HG02884 (cell line): ENCODE measurements at regions not wholly inside any gene's neighbourhood (a gene's known extent, or its start where the extent isn't known, plus 50 kb on each side); places are given as distances from the start of the nearest gene placed in this dataset.
"Not testable (repeated sequence)": the region's sequence is repeated elsewhere in the genome, so short reads cannot be mapped to it uniquely, and the experiment has no call there.

Source experiments
- ATAC-seq: cut with Tn5 transposase; IDR thresholded peaks from one replicate; pipeline ENCODE4 v1.9.1; 2021; ENCODE audit warnings: mild to moderate bottlenecking, moderate library complexity; ENCODE audit not compliant: unreplicated experiment

DNA sequence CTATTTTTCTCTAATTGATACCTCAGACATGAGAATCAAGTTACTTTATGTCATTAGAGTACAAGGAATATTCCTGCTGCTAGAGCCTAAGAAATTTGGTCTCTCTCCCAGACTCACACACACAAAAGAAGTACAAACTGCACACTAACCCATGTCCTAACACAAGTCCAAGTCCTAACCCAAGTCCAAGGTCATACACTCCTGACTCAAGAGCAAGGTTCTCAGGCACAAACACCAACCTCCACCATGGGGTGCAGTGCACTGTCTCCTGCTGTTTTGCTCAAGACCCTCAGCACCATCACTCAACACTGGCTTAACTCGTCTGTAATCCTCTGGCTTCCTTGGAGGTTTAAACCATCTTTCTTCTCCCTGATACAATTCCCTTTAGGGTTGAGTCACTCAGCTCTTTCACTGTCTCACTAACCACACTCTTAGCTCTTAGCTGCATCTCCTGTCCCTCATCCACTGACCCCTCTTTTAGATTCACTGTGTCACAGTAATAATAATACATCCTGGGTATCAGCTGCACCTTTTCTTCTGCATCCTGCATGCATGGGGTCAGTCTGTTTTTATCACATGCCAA lies 129.8 kb downstream of the BCL2L11 start:
- ATAC-seq, result no peak

DNA sequence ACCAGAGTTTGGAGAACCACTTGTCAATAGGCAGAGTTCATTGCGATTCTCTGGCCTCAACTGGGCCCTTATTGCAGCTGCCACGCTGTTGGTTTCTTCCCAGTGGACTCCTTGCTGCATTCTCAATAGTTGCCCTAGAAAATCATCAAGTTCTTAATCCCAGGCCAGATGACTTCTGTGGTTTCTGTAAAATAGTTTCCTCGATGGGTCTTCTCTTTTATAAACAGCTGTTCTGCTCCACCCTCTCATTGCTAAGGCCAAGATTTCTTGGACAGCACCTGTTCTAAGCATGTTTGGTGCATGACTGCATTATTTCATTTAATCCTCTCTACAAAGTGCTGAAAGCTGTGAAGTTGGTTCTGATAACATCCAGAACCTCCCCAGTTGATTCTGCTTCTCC lies 131.0 kb downstream of the BCL2L11 start:
- ATAC-seq, result no peak

DNA sequence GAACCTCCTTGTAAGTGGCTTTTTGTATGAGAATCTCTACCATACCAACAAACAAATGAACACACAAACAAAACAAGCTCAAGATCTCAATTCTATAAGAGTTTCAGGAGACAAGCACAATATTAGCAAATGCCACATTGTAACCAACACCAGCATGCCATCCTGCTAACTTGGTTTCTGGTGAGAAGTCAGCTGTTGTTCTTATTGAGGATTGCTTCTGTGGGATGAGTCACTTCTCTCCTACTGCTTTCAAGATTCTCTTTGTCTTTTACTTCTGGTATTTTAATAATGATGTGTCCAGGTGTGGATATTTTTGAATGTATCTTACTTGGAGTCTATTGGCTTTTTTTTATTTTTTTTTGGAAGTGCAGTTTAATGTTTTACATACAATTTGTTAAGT lies 131.7 kb downstream of the BCL2L11 start:
- no peak for ATAC-seq

DNA sequence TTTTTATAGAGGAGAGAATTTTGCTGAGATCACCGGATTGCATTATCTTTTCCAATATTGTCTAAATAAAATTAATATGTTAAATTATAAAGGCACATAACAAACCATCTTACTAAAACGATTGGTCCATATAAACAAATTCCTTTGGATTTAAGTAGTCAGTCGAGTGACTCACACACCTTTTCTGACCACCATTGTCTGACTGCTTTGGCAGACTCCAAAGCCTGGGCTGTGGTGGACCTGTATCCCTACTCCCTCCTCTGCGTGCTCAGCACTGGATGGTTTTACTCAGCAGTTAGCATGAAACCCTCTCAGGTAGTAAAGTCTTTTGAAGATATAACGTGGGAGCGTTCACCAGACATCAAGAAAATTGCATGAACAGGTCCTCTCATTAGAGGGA lies 134.2 kb downstream of the BCL2L11 start:
- not testable (repeated sequence) for ATAC-seq

DNA sequence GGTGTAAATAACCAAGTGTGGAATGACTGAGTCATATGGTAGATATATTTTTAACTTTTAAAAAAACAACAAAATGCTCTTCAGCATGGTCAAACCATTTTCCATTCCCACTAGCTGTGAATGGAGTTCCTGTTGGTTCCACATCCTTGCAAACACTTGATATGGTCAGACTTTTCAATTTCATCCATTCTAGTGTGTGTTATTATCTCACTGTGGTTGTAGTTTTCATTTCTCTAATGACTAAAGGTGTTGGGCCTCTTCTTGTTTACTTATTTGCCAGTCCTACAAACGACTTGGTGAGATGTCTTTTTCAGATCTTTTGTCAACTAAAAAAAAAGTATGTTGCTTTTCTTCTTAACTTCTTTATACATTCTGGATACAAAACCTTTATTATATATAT lies 135.9 kb downstream of the BCL2L11 start:
- not testable (repeated sequence) for ATAC-seq

DNA sequence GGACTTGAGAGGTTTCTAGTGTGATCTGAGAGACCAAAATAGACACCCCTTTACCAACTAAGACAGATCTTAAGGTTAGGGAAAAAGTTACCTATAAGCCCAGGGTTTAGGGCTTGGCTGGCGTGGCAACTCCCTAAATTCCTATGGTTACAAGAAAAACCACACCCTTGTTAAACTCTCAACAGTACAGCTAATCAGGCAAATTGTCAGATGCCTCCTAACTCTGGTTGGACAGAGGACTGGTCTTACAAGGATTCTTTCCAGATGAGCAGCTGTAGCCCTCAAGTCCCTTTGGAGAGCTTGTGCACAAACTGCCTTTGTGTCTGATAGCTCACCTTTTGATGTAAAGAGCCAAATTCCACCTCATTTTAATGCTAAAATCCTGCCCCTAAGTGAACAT lies 136.9 kb downstream of the BCL2L11 start:
- ATAC-seq, result not testable (repeated sequence)

DNA sequence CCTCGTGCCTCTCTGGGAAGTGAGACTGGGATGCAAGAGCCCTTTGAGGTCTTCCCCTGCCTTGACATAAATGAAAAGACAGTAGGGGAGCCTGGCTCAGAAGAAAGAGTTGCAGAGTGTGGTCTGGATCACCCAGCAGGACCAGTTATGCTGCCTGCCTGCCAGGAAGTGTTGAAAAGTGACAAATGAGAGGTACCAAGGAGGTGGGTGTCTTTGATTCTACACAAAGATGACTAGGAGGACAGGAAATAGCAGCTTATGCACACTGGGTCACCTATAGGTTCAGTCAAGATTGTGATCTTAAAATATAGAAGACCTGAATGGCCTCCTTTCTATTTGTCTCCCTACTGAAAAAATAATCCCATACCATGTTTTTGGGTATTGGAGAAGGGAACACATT lies 137.6 kb downstream of the BCL2L11 start:
- ATAC-seq, result not testable (repeated sequence)

DNA sequence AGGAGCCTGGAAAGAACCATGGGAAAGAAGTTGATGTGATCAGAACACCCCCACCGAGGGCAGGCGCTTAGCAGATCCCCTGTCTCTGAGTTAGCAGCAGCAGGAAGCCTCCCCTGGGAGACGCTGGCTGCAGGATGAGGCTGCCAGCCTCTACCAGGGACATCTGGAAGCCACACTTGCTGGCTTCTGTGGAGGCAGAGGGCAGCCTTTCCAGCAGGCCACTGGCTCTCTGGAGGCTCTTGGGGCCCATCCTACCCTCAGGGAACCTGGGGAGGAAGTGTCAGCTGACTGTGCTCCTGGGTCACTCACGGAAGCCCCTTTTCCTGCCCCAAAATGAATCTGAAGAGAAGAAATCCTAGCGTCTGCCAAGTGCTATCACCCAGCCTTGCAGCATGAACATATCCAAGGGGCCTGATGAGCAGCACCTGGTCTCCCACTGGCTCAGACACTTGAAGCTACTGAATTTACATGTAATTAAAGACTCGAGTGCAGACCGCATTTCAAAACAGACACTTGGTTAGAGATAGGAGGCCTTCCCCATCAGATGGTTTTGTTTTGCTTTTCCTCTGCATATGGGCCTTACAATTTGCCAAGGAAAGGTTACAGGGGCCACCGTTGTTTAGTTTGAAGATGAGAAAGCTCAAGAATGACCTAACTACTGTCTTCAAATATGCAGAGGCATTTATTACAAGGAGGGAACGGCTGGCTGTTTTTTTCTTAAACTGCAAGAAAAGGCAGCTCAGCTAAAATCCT lies 142.1 kb downstream of the BCL2L11 start:
- ATAC-seq, result not testable (repeated sequence)

DNA sequence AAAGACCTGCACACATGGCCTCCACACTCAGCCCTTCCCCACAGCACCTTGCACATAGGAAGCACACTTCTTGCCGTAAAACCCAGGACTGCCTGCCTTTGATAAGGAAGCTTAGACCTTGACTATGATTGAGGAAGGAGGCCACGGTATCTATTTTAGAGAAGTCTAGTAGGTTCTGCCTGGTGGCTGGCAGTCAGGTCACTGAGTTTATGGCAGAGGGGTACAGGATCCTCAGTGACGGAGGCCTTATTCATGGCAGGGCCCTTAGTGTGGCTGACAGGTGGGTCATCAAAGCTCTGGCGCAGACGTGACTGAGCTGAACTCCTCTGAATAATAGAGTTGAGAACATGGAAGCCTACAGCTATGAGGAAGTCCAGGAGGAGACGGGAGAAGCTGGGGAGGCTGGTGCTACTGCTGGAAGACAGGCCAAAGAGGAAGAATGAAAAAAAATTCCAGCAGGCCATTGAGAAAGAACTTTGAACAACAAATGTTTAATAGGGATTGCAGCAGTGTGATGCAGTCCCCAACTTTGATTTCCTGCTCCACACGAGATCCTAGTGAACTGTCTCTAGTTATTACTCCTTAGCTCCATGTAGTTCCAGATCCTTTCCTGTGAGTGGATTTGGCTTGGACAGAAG lies 142.8 kb downstream of the BCL2L11 start:
- ATAC-seq, result not testable (repeated sequence)

DNA sequence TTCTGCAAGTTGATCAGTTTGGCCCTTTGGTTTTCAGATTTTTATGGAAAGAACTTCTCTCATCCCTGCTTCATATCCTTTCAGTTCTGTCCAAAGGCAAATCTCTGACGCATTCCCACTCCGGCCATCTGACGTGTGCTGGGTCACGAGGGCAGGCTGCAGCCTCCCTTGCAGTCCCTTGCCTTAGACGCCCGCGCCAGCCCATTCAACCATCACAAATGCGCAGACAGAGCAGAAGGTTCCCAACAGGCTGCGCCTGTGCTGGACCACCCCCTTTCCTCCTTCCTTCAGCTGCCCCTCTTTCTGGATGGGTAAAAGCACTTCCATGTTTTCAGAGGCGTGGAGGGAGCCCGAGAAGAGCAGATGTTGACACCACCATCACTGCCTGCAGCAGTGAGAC lies 144.2 kb downstream of the BCL2L11 start:
- ATAC-seq, result not testable (repeated sequence)

DNA sequence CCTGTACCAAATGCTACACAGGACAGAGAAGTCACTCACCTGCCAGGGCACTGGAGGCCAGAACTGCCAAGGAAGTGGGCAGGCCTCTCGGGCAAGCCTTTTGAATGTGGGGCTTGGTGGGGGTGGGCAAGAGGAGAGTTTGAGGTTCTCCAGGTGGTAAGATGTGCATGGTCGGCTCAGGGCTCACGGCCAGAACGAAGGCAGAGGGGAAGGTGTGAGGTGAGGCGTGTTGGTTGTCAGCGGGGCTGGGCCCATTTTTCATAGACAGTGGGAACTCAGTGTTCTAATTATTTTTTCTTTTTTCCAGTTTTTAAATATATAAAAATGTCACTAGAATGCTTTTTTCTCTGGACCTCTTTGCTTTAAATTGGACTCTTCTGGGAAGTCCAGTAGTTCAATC lies 145.8 kb downstream of the BCL2L11 start:
- not testable (repeated sequence) for ATAC-seq

DNA sequence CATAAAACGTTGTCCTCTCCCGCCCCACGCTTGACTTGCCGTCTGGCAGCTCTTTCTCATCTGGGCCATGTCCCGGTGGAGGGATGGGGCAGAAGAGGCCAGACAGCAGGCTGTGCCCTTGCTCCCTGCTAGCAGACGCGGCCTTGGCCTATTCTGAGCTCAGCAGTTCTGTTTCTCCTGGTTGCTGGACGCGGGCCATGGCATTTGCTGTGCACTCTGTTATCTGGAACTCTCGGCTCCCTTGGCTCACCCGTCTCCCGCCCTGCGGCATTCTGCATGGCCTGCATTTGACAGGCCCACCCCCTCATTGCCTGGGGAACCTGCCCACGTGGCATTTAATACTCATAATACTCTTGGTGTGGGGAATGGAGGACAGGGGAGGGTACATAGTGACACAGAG lies 146.3 kb downstream of the BCL2L11 start:
- not testable (repeated sequence) for ATAC-seq

DNA sequence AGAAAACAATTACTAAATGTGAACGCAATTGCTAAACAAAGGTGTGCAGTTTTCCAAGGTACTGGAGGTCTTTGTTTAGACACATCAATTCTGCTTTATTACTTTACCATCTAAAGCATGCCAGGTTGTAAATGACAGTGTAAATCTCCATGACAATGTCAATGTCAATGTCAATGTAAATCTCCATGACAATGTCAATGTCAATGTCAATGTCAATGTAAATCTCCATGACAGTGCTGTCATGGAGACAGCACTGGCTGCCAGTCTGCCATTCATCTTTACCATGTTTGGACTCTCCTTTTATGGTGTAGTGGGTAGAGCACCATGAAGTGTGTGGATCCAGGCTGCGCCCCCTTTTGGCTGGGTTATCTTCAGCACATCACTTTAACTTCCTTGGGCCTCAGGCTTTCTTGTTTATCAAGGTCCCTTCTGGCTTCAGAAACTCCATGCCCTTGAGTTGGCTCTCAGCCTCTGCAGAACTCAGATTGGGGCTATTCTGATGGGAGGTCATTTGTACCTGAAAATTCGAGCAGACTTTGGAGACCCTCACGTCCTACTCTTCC lies 149.1 kb downstream of the BCL2L11 start:
- not testable (repeated sequence) for ATAC-seq

DNA sequence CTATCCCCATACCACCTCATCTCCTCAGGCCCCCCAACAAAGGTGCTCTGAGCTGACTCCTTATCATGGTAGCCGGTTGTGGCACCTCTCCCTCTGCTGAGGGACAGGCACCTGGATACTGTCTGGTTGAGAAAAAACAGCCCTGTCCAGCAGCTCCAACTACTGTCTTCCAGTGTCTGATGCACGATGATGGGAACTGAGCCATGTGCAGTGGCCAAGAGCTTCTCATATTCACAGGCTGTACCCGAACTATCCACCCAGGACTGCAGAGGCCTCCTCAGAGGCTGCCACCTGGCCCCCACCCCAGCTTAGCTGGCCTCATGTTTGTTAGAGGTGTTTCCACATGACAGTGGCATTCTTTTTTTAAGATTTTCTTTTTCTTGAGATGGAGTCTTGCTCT lies 149.9 kb downstream of the BCL2L11 start:
- not testable (repeated sequence) for ATAC-seq

DNA sequence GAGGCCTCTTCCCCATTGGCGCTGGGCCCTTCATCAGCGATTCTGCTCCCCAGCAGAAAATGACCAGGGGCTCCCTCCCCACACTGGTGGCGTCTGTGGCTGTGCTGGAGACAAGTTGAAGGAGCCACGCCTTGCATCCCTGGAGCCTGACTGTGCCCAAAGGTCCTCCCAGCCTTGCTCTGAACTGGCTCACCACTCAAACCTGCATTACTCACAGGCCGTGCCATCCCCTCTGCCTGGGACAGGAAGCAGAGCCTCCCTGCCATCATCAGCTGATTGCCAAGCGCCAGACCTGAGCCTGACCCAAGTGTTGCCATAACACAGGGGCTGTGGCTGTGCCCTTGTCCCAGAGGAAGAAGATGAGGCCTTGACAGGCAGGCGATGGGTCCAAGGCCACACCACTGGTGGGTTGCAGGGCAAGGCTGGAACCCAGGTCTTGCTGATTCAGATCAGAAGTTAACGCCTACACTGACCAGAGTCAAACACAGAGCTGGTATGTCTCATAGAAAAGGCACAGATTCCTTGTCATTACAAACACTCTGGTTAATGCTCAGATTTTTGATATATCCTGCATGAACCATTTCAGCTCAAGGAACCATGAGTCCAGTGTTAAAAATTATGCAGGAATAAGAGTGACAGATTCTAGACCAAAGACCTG lies 151.1 kb downstream of the BCL2L11 start:
- not testable (repeated sequence) for ATAC-seq

DNA sequence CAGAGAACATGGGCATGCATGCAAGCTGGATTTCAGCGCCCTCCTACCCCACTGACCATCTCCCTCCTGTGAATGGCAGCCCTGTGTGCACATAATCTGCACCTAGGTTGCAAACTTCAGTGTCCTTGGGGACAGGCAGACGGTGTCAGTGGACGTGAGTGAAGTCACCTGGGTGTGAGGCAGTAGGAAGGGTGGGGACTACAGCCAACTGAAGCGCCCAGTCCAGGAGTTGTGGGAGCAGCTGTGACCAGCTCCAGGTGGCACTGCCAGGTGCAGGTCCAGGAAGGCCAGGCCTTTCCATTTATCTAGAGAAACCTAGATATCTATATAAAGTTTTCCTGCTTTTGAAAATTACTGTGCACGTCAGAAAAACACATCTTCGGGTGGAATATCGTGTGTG lies 152.3 kb downstream of the BCL2L11 start:
- not testable (repeated sequence) for ATAC-seq

DNA sequence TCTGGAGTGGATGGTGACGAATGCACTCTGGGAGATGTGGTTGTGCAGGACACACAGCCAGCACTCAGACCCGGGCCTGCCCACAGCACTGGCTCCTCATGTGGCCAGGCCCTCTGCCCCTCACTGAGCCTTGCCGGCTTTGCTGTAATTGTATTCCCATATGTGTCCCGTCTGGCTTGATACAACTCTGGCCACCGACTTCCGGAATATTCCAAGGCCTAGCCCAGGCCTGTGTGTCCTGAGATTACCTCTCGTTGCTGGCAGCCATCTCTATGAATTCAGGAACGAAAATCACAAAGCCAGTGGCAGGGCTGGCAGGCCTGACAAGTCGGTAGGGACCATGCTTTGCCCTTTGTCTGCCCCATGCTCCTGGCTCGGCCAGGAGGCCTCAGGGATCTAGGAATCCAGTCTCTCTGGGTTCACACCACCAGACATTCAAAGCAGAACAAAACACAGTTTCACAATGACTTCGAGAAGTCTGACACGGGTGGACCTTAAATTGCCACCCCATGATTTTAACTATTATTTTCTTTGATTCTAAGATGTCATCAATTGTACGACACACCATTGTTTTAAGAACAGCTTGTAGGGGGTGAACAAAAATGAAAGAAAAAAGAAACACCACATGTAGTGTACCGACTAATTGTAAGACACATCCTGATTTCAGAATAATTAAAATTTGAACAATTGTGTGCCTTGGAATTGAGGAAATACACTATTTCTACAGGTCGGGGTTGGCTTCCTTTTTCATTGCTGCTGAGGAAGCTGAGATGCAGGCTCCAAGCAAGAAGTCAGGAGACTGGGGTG lies 154.5 kb downstream of the BCL2L11 start:
- ATAC-seq, result not testable (repeated sequence)

DNA sequence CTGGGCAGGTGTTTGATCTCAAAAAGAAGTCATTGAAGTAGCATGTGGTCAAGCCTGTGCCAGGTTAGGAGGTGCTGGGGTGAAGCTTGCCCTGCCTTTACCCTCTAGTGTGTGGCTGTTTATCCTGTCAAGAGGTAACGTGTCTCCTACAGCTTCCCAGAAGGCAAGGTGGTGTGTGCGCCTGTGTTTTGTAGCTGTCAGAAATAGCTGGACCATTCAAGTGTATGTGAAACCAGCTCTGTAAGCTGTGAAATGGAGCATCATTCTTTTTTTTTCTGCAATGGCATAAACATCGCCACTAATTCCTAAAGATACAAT lies 155.1 kb downstream of the BCL2L11 start:
- ATAC-seq, result not testable (repeated sequence)

DNA sequence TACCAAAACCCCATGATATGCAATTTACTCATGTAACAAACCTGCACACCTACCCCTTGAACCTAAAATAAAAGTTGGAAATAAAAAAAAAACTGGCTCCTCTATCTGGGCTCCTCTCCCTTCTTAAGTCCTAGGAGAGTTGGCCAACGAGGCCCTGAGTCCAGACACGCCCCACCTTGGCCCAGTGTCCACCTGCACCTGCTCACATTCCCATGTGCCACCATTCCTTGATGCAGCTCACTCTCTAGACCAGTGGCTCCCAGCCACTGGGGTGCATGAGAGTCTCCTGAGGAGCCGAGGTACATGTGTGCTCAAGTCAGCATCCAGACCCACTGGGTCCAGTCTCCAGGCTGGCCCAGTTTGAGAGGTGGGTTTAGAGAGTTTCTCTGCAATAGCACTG lies 157.4 kb downstream of the BCL2L11 start:
- ATAC-seq, result not testable (repeated sequence)

DNA sequence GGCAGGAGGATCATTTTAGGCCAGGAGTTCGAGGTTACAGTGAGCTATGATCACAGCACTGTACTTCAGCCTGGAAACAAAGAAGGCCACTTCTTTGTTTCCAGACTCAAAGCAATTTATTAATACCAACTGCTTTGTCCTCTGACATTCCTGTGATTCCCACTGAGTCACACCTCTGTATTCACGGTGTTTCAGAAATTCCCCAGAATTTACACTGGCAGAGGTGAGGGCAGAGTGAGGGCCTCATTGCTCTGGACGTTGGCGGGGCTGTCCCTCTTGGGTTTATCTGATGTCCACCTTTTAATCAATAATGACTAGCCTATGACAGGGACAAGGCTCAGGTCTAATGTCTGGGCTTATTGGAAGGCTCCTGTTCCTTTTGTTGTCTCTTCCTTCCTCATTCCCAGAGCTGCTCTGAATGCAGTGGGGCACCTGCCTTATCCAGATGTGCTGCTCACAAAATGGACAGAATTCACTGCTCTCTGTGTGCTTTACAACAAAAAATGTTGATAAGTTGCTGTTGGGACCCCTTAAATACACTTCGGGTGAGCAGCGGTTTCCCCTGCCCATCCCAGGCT lies 160.1 kb downstream of the BCL2L11 start:
- not testable (repeated sequence) for ATAC-seq
